LNCAP (cell line): ENCODE measurements at regions not wholly inside any gene's neighbourhood (a gene's known extent, or its start where the extent isn't known, plus 50 kb on each side); places are given as distances from the start of the nearest gene placed in this dataset.

Experiments
- TF ChIP-seq, protein P1 (sequence below): fragments of 450-650 bp; IDR thresholded peaks from 2 replicates; pipeline ENCODE4 v1.5.1; 2017; ENCODE audit warnings: mild to moderate bottlenecking

DNA sequence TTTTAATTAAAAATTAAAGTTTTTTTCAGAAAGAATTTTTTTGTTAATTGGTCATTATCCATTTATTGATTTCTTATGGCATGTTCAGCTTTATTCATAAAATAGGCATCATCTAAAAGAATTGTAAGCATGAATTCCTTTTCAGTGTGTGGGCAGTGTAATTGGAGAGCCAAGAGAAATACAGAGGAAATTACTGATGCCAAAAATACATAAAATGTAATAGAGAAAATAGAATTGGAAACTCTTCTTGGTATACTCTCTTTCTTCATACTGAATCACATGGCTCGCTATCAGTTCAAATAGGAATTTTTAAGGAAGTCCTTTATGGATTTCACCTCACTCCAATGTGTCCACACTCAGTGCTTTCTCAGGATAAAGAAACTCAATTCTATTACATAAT, 663.6 kb upstream of the NRXN1 start:
- TF ChIP-seq, protein P1, sequence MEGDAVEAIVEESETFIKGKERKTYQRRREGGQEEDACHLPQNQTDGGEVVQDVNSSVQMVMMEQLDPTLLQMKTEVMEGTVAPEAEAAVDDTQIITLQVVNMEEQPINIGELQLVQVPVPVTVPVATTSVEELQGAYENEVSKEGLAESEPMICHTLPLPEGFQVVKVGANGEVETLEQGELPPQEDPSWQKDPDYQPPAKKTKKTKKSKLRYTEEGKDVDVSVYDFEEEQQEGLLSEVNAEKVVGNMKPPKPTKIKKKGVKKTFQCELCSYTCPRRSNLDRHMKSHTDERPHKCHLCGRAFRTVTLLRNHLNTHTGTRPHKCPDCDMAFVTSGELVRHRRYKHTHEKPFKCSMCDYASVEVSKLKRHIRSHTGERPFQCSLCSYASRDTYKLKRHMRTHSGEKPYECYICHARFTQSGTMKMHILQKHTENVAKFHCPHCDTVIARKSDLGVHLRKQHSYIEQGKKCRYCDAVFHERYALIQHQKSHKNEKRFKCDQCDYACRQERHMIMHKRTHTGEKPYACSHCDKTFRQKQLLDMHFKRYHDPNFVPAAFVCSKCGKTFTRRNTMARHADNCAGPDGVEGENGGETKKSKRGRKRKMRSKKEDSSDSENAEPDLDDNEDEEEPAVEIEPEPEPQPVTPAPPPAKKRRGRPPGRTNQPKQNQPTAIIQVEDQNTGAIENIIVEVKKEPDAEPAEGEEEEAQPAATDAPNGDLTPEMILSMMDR, result no peak

DNA sequence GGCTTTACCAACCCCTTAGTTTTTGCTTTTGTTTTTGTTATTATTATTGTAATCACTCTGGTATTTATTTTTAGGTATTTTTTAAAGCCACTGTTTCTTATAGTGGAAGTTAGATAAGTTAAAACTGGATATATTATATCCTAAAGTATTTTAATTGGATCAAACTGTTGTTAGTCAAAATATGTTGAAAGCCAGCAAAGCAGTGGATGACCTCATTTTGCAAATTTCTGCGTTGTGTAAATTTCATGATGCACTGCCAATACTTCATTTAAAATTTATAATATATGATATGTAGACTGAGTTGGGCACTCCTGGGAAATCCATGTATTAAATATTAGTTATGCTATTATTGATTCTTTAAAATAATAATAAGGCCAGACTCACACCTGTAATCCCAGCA, 661.7 kb upstream of the NRXN1 start:
- TF ChIP-seq, protein P1, result no peak

DNA sequence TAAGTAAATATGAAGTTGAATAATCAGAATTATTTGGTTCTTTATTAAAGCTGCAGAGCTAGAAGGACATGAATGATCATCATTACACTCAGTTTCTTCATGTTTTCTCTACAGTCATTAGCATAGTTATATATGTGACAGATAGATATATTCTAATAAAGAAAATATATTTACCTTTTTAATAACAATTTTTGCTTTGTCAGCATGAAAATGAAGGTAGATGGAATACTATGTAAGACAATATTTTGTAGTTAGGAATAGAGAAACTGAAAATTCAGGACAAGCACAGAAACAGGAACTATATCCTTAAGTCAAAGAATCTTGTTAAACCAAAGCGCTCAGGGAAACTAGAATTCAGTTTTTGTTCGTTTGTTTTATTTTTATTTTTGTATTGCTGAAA, 649.9 kb upstream of the NRXN1 start:
- TF ChIP-seq, protein P1, result no peak

DNA sequence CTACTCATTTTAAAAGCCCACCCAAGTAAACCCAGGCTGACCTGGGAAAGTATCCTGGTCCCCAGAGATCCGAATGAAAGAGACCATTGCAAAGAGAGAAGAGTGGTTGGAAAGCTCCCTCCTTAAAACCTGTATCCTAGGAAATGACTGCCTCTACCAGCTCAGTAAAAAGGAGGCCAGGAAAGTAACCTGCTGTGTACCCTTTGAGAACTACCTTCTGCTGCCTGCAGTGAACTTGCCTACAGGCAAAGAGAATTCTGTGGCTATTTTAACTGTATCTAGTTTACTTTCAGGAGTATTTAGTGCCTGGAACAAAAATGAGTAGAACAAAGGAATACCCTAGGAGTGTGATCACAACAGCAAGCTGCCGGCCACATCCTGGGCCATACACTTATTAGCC, 641.7 kb upstream of the NRXN1 start:
- TF ChIP-seq, protein P1, result no peak

DNA sequence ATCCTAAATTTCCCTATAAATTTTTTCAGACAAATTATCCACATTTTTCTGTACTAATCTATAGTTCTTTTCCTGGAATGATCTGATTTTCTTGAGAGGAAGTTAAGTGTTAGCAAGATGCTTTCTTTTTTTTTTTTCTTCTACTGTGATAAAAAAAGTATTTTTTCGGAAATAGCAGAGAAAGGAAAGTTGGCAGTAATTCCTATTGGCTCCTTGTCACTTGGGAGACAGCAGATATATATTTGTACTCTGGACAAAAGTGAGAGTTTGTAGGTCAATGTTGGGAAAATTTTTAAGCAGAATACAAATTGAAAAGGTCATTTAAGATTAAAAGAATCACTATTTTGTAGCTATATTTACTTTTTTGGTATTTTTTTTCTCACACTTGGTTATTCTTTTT, 635.7 kb upstream of the NRXN1 start:
- TF ChIP-seq, protein P1, result no peak

DNA sequence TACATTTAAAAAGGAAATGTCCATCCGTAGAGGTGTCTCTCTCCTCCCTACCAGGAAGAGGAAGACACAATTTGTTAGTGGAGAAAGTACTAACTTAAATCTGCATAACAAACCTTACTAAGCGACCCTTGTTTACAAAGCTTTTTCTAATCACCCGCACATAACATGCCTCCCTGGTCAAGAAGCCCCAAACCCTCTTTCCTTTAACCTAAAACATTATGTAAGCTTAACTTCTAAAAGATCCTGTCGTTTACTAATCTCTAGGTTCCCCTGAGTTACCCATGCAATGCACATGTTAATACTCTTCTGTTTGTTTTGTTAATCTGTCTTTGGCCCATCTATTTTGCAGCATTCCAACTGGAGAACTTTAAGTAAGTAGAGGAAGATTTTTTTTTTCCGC, 630.3 kb upstream of the NRXN1 start:
- TF ChIP-seq, protein P1, result no peak

DNA sequence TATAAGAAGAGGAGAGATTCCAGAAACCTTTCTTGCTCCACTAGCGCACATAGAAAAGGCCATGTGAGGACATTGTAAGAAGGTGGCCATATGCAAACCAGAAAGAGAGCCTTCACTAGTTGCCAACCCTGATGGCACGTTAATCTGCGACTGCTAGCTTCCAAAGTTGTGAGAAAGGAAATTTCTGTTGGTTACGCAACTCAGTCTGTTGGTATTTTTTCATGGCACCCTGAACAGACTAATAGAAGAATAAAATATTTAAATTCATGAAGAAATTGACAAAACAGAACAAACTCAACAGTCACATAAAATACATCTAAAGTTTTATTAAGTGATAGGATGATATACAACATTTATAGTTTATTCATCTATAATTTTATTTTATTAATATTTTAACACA, 625.9 kb upstream of the NRXN1 start:
- TF ChIP-seq, protein P1, result no peak

DNA sequence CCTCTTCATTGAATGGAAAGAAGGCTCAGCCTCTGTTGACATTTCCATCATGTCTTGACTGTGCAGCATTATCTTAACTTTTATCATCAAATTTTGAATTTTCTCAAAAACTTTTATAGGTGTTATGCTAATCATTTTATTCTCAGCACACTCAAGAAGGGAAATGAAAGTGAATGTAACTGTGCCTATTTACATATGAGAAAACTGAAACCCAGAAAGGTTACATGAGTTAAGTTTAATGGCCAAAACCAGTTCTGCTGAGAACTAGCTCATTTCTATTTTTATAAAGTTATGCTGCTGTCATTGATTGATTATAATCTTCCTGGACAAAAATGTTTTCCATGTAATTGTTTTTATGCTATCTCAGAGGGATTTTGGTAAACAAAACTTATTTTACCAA, 618.8 kb upstream of the NRXN1 start:
- TF ChIP-seq, protein P1, result no peak
